Amniotic stem cell (primary cell): ENCODE measurements at regions not wholly inside any gene's neighbourhood (a gene's known extent, or its start where the extent isn't known, plus 50 kb on each side); places are given as distances from the start of the nearest gene placed in this dataset.
"Not testable (repeated sequence)": the region's sequence is repeated elsewhere in the genome, so short reads cannot be mapped to it uniquely, and the experiment has no call there.

Experiments used
- DNase-seq: peaks from one replicate; lab custom pipeline; 2025; lab: John Stamatoyannopoulos, UW

DNA sequence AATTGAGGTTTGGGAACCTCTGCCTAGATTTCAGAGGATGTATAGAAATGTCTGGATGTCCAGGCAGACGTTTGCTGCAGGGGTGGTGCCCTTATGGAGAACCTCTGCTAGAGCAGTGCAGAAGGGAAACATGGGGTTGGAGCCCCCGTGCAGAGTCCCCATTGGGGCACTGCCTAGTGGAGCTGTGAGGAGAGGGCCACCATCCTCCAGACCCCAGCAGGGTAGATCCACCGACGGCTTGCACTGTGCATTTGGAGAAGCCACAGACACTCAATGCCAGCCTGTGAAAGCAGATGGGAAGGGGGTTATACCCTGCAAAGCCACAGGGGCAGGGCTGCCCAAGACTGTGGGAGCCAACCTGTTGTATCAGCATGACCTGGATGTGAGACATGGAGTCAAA lies 354.6 kb downstream of the ZNF326 start:
- DNase-seq = no peak

- no peak for DNase-seq
Observed at GRCh38 chr1:90348934-90349333, 354.0 kb downstream of the ZNF326 start.

DNA sequence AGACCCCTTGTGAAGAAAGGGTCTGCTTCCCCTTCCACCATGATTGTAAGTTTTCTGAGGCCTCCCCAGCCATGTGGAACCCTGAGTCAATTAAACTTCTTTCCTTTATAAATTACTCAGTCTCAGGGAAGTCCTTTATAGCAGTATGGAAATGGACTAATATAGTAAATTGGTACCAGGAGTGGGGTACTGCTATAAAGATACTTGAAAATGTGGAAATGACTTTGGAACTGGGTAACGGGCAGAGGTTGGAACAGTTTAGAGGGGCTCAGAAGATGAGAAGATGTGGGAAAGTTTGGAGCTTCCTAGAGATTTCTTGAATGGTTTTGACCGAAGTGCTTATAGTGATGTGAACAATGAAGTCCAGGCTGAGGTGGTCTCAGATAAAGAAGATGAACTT lies 353.5 kb downstream of the ZNF326 start:
- DNase-seq = not testable (repeated sequence)

- no peak for DNase-seq
Observed at GRCh38 chr1:90347366-90347765, 352.5 kb downstream of the ZNF326 start.

DNA sequence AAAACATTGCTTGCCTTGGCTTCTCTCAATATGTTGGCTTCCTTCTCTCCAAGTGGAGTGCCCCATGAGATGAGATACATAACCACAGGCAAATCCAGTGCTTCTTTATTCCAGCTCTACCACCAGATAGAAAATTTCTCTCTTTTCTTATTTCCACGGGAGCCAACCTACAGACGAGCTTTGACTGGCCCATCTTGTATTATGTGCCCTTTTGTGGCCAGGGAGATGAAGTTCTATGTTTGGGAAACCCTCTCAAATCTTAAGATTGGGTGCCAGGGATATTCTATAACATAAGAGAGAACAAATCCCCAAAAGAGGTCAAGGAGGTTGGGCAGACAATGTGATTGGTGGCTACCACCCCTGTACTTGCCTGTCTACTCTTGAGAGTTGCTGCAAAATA lies 351.8 kb downstream of the ZNF326 start:
- DNase-seq = no peak

DNA sequence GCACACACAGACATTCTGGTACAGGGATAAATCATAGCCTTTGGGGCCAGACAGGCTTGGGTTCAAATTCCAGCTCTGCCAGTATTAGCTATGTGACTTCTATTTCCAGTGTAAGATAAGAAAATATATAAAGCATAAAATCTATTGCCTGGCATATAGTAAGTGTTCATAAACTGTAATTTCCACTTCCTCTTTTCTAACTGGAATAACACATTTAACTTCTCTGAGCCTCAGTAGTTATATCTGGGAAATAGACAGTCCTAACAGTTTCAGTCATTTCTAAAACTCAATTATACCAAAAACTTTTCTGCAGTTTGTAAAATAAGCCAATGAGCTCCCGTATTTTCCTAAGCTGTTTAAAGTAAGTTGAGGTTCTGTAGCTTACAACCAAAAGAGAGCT lies 351.4 kb downstream of the ZNF326 start:
- DNase-seq = no peak

- DNase-seq = no peak
Observed at GRCh38 chr1:90344963-90345730, 350.2 kb downstream of the ZNF326 start.

DNA sequence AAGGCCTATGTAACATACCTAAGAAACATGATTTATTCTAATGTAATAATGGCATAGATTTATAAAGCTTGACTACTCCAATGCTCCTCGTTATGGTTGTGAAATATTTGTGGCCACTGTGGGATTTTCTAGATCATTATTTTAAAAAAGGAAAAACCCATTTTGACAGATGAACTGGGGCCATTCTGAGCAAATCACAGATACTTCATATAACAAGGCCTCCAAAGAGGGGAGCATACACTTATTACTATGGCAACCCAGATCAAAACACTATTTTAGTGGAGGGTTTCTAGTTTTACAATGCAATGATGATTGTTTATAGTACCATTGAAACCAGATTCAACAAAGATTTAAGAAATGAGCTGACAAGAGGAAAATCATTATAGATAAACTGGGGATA lies 346.6 kb downstream of the ZNF326 start:
- no peak for DNase-seq

DNA sequence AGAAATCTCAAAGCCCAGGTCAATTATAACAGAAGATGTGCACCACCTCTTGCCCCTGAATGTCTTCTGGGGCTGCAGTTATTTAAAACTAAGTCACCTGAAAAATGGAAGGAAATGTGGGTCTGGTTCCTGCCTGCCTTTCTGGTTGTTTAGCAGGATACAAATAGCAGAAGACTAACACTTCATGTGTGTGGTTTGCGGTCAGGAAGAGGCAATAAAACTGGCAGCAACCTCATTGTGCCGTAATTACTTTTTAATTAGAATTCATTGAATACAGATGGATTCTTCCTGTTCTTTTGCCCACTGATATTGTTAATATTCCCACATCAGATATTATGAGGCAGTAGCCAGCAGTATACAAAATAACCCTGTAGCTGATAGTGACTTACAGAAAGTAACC lies 345.7 kb downstream of the ZNF326 start:
- DNase-seq = no peak

- DNase-seq = no peak
Observed at GRCh38 chr1:90339811-90340210, 344.9 kb downstream of the ZNF326 start.

DNA sequence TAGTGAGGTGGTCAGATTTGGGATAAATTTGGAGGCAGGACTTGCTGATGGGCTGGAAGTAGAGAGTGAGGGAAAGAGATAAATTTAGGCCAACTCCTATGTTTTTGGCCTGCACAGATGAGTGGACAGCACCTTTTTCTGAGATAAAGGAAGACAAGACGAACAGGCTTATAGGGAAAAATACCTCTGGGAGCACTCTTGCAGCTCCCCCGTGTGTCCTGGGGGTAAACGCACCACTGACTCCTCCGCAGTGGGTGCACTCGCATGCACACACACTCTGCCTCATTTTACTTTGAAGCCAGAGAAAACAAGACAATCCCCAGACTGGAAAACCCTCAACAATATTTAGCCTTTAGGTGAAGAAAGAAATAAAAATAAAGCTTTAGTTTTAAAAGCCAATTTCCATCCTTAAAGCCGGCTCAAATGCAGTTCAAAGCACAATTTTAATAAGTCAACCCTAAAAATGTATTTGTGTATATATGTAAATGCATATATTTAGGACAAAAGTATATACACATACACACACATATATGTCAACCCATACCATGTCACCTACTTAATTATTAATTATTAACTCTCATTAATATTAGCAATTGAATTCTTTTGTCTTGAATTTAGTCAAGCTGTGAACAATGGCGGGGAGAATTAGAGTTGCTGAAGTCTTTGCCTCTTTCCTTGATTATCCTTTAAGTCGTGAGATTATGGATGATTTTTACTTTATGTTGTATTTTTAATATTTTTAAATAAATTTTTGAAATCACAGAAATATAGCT lies 341.8 kb downstream of the ZNF326 start:
- no peak for DNase-seq

GRCh38 chr1:90335558-90335957 lies 340.6 kb downstream of the ZNF326 start:
- DNase-seq = no peak

- no peak for DNase-seq
Observed at GRCh38 chr1:90334137-90334536, 339.2 kb downstream of the ZNF326 start.

DNA sequence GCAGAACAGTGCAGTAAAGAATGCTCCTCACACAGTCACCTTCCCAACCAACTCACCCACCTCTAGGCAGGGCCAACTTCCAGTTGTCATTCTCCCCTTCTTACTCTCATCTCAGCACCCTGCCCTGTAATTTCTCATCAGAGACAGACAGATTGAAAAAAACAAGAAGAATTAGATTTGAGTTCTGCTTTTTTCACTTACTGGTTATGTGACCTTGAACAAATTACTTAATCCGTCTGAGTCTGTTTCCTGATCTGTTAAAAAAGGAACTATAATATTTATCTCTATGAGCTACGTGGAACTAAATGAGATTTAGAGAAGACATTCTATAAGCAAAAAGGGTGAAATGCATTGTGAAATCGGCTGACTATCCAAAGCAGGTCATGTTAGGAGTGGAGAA lies 330.3 kb downstream of the ZNF326 start:
- DNase-seq = no peak

DNA sequence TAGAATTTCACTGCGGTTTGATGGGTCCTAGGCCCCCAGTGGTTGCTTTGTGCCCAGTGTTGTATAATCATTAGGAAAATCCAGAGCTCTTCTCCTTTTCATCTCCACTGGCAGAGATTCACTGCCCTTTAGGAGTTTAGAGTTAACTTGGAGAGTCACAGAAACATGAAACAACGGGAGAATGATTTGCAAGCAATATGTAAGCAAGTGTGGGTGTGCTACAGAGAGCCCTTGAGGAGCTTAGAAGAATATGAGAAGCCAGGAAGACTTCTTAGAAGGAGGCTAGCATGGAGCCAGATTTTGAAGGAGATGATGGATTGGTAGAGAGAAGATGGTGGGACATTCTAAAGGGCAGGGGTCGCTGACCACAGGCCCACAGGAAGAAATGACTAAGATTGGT lies 327.3 kb downstream of the ZNF326 start:
- no peak for DNase-seq

DNA sequence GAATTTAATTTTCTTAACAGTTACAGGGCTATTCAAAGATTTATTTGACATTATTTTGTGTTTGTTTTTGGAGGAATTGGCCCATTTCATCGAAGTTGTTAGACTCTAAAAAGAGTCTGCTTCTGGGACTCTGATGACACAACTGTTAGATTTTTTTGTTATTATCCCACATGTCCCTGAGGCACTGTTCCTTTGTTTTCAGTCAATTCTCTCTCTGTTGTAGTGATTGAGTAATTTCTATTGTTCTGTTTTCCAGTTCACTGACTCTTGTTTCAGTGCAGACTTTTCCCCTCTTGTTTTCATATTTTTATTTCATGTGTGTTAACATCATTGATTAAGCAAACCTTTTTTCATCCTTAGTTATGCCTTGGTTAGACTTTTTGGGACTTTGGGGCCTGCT lies 325.0 kb downstream of the ZNF326 start:
- DNase-seq = no peak

DNA sequence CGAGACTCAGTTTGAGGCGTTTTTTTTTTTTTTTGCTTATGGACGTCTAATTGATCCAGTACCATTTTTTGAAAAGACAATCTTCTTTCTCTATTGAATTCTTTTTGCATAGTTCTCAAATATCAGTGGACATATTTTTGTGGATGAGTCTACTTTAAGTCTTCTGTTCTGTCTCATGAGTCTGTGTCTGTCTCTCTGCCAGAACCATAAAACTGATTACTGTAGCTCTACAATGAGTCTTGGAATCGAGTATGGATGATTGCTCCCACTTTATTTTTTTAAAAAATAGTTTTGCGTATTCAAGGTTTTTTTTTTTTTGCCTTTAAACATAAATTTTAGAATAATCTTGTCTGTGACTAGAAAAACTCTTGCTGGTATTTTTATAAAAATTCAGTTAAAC lies 323.5 kb downstream of the ZNF326 start:
- DNase-seq = no peak

GRCh38 chr1:90317628-90318027 lies 322.7 kb downstream of the ZNF326 start:
- DNase-seq = no peak

DNA sequence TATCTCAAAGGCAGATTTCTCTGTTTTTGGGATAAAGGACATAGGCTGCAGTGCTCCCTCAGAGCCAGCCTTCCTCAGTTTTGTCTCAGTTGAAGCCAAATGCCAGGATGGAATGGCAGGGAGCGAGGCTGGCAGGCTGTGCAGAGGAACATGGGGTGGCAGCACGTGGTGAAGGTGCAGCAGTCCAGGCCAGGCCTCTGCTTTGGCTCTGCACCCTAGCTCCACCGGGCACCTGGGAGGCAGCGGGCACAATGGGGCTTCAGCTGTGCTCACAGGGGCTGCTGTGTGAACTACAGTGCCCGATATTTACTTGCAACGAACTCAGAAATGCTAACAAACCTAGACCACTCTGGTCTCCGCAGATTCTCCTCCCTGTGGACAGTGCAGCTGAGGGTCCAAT lies 319.6 kb downstream of the ZNF326 start:
- no peak for DNase-seq

GRCh38 chr1:90313778-90314177 lies 318.9 kb downstream of the ZNF326 start:
- DNase-seq = no peak

DNA sequence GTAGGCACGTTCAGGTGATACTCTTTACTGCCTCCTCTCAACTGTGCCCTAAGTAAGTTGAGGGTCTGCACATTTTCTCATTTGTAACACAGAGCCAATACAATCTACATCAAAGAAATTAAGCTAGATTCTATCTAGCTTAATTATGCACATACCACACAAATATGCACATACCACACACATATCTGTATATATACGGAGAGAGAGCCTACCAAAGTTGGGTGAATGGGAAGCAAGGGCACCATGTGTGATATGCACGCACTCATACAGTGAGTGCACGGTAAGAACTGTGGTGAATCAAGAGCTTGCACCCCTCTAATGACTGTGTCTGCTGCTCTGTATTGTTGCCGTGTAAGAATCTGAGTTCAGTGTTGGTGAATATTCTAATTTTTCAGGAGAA lies 314.9 kb downstream of the ZNF326 start:
- DNase-seq = no peak

DNA sequence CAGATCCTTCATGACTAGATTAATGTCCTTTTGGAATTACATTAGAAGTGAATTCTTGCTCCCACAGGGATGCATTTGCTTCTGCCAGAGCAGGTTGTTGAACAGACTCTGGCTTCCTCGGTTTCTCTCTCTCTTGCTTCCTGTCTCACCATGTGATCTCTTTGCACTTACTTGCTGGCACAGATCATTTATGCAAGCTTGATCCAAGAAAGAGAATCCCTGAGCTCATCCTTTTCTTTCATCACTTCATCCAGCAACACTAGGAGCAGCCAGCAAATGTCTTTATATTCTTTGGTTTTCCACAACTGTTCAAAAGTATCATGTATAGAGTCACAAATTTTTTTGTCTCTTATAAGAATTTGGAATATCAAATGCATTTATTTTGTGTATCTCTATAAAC lies 313.5 kb downstream of the ZNF326 start:
- no peak for DNase-seq

DNA sequence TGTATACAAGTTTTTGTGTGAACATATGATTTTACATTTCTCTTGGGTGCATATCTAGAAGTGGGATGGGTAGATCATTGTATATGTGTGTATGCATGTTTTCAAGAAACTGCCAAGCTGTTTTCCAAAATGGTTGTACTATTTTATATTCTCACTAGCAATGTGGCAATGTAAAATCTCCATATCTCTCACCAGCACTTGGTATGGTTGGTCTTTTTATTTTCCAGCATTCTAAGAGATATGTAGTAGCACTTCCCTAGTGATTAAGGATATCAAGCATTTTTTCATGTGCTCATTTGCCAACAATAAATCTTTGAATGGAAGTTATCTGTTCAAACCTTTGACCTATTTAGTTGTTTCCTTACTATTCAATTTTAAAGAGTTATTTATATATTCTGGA lies 310.7 kb downstream of the ZNF326 start:
- DNase-seq = no peak

- DNase-seq = no peak
Observed at GRCh38 chr1:90296327-90296726, 301.4 kb downstream of the ZNF326 start.
